ENCODE measurements at regions not wholly inside any gene's neighbourhood (a gene's known extent, or its start where the extent isn't known, plus 50 kb on each side); places are given as distances from the start of the nearest gene placed in this dataset.
A peak's percentile ranks its signal among the peaks of the same experiment; 100 is the strongest.
"Not testable (repeated sequence)": the region's sequence is repeated elsewhere in the genome, so short reads cannot be mapped to it uniquely, and the experiment has no call there.

DNA sequence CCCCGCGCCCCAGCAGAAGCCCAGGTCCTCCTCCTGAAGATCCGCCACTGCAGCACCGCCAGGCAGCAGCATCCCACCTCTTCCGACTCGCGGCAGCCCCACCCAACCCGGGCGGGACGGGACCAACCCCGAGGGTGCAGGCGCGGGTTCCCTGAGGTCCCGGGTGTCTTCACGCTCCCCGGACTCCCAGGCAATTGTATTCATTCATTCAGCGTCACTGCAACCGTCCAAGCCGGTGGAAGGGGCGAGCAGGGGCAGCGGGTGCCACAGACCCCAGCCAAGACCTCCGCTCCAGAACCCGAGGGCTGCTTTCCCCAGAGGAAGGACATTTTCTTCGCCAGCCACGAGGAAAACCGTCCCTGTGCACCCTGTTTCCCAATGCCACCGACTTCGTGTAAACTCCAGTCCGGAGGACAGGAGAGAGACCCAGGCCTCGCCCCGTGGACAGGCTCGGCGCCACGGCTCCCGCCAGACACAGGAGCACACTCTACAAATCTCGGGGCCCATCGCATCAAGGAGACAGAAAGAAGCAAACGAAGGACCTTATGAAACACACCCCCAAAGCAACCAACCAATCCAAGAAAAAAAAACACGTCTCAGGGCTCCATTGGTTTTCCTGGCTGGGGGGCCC, 1471.5 kb downstream of the FOXD4L5 start:
- Histone ChIP-seq H3K4me1 (ENCODE audit: control insufficient read depth, insufficient read depth, low read length) (peaks cover 13% of the 10 kb centered on the region), H3K27me3 (ENCODE audit: control insufficient read depth, insufficient read depth, low read length) (peaks cover 15% of the 10 kb centered on the region)
- not testable (repeated sequence) for H3K36me3 ChIP-seq (ENCODE audit: control insufficient read depth, insufficient read depth, low read length); H3K27ac ChIP-seq (ENCODE audit: low read depth, low read length); H3K9me3 ChIP-seq (ENCODE audit: control insufficient read depth, insufficient read depth, low read length); H3K4me3 ChIP-seq (ENCODE audit: low read depth, low read length); DNase-seq (ENCODE audit: low read depth in 4 of 6, low spot score in 6 of 6)
- 40% methylated on average over 32 of the region's 39 CpGs for WGBS (ENCODE audit: insufficient coverage)

GRCh38 chr9:63812822-63813221, 1472.2 kb downstream of the FOXD4L5 start:
- 38% methylated on average over 34 of the region's 34 CpGs for WGBS (ENCODE audit: insufficient coverage)
- not testable (repeated sequence) for DNase-seq (ENCODE audit: low read depth in 4 of 6, low spot score in 6 of 6); H3K36me3 ChIP-seq (ENCODE audit: control insufficient read depth, insufficient read depth, low read length); H3K9me3 ChIP-seq (ENCODE audit: control insufficient read depth, insufficient read depth, low read length); H3K4me3 ChIP-seq (ENCODE audit: low read depth, low read length); H3K27ac ChIP-seq (ENCODE audit: low read depth, low read length)
- Histone ChIP-seq H3K4me1 (ENCODE audit: control insufficient read depth, insufficient read depth, low read length) (peaks cover 10% of the 10 kb centered on the region), H3K27me3 (ENCODE audit: control insufficient read depth, insufficient read depth, low read length) (peaks cover 11% of the 10 kb centered on the region)

DNA sequence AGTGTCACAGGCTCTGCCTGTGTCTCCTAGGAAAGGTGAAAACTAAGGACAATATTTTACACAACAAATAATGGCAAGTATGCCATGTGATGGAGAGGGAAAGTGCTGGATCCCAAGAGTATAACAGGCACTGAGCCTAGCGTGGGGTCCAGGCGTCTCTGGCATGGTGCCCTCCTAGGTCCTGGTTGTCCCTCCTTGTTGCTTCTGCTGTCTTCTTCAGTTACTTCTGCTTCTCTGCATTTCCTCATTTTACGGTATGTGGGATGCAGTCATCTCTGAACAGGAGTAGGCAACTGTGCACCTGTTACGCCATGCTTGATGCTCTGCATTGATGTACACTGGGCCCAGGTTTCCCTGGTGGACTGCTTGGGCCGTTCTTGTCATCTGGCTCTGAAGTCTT, 1480.8 kb downstream of the FOXD4L5 start:
- not testable (repeated sequence) for DNase-seq (ENCODE audit: low read depth in 4 of 6, low spot score in 6 of 6); H3K27ac ChIP-seq (ENCODE audit: low read depth, low read length); H3K27me3 ChIP-seq (ENCODE audit: control insufficient read depth, insufficient read depth, low read length); H3K4me1 ChIP-seq (ENCODE audit: control insufficient read depth, insufficient read depth, low read length); H3K9me3 ChIP-seq (ENCODE audit: control insufficient read depth, insufficient read depth, low read length); H3K36me3 ChIP-seq (ENCODE audit: control insufficient read depth, insufficient read depth, low read length); H3K4me3 ChIP-seq (ENCODE audit: low read depth, low read length)
- 78% methylated on average over 4 of the region's 5 CpGs for WGBS (ENCODE audit: insufficient coverage)

DNA sequence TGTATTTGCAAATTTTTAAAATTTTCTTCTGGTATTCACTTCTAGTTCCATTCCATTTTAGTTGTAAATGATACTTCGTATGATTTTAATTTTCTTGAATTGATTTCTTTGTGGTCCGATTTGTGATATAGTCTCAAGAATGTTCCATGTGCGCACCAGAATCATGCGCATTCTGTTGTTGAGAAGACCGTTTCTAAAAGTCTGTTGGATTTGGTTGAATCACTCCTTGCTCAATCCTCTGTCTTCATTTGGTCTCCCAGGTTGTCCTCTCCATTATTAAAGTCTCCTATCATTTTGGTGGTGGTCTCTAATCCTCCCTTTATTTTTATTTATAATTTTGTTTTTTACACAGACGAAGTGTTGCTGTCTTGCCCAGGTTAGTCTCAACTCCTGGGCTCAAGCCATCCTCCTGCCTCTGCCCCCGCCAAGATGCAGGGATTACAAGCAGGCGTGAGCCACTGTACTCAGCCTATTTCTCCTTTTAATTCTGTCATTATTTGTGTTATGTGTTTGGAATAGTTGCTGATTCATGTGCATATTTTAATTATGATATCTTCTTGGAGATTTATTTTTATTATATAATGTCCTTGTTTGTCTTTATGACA, 1490.8 kb downstream of the FOXD4L5 start:
- H3K27me3 ChIP-seq (ENCODE audit: control insufficient read depth, insufficient read depth, low read length); H3K9me3 ChIP-seq (ENCODE audit: control insufficient read depth, insufficient read depth, low read length); DNase-seq (ENCODE audit: low read depth in 4 of 6, low spot score in 6 of 6); H3K4me3 ChIP-seq (ENCODE audit: low read depth, low read length); H3K36me3 ChIP-seq (ENCODE audit: control insufficient read depth, insufficient read depth, low read length); H3K27ac ChIP-seq (ENCODE audit: low read depth, low read length); H3K4me1 ChIP-seq (ENCODE audit: control insufficient read depth, insufficient read depth, low read length): not testable (repeated sequence)
- 46% methylated on average over 4 of the region's 8 CpGs for WGBS (ENCODE audit: insufficient coverage)

GRCh38 chr9:63787454-63787853, 1497.6 kb downstream of the FOXD4L5 start:
- H3K27ac ChIP-seq (ENCODE audit: low read depth, low read length); H3K36me3 ChIP-seq (ENCODE audit: control insufficient read depth, insufficient read depth, low read length); H3K4me1 ChIP-seq (ENCODE audit: control insufficient read depth, insufficient read depth, low read length); H3K9me3 ChIP-seq (ENCODE audit: control insufficient read depth, insufficient read depth, low read length); H3K4me3 ChIP-seq (ENCODE audit: low read depth, low read length); H3K27me3 ChIP-seq (ENCODE audit: control insufficient read depth, insufficient read depth, low read length); DNase-seq (ENCODE audit: low read depth in 4 of 6, low spot score in 6 of 6): not testable (repeated sequence)
- WGBS (ENCODE audit: insufficient coverage) = 49% methylated on average over 2 of the region's 3 CpGs

DNA sequence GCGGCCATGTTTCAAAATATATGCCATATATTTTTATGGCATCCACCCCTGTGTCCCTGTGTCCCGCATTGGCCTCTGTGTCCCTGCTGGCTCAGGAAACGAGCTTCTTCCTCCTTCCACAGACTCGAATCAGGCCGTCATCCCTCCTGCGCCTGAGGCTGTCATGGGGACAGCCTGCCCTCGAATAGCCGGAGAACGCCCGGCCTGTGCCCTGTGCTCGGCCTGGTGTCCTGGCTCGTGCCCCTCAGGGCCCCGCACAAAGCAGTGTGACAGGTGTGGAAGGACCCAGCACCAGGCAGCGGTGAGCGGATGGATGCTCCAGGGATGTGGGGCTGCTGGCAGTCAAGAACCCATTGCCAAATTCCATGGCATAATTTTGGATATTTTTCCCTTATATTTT, 1500.0 kb downstream of the FOXD4L5 start:
- H3K36me3 ChIP-seq (ENCODE audit: control insufficient read depth, insufficient read depth, low read length); H3K9me3 ChIP-seq (ENCODE audit: control insufficient read depth, insufficient read depth, low read length); H3K27ac ChIP-seq (ENCODE audit: low read depth, low read length); H3K4me3 ChIP-seq (ENCODE audit: low read depth, low read length); H3K4me1 ChIP-seq (ENCODE audit: control insufficient read depth, insufficient read depth, low read length); DNase-seq (ENCODE audit: low read depth in 4 of 6, low spot score in 6 of 6); H3K27me3 ChIP-seq (ENCODE audit: control insufficient read depth, insufficient read depth, low read length): not testable (repeated sequence)
- 100% methylated on average over 1 of the region's 15 CpGs for WGBS (ENCODE audit: insufficient coverage)

- WGBS (ENCODE audit: insufficient coverage) = 53% methylated on average over 11 of the region's 21 CpGs
- not testable (repeated sequence) for H3K9me3 ChIP-seq (ENCODE audit: control insufficient read depth, insufficient read depth, low read length); H3K36me3 ChIP-seq (ENCODE audit: control insufficient read depth, insufficient read depth, low read length); H3K27me3 ChIP-seq (ENCODE audit: control insufficient read depth, insufficient read depth, low read length); H3K4me1 ChIP-seq (ENCODE audit: control insufficient read depth, insufficient read depth, low read length); H3K27ac ChIP-seq (ENCODE audit: low read depth, low read length); DNase-seq (ENCODE audit: low read depth in 4 of 6, low spot score in 6 of 6); H3K4me3 ChIP-seq (ENCODE audit: low read depth, low read length)
These were observed 1500.6 kb downstream of the FOXD4L5 start for GRCh38 chr9:63784421-63784820.

DNA sequence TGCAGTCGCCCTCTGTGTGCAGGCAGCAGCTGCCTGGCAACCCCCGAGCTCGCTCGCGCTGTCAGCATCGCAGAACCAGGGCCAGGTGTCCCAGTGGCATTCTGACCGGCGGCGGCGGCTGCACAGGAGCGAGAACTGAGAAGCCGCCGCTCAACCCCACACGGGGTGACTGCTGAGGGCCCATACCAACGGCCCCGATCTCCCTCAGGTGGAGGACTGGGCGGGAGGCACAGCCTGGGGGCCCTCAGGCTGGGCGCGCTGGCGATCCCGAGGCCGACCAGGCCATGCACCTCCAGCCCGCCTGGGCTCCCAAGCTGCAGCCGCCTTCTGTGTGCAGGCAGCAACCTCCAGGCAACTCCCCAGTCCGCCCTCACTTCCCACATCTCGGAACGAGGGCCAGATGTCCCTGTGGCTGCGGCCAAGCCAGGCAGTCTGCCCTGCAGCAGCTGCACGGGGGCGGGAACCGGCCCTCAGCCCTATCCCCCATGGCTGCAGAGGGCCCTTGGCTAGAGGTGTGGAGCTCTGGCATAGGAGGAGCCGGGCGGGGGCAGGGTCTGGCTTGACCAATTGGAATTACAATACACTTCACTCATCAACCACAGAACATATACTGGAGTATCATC, 1503.1 kb downstream of the FOXD4L5 start:
- not testable (repeated sequence) for H3K27me3 ChIP-seq (ENCODE audit: control insufficient read depth, insufficient read depth, low read length); H3K4me1 ChIP-seq (ENCODE audit: control insufficient read depth, insufficient read depth, low read length); H3K4me3 ChIP-seq (ENCODE audit: low read depth, low read length); H3K27ac ChIP-seq (ENCODE audit: low read depth, low read length); H3K36me3 ChIP-seq (ENCODE audit: control insufficient read depth, insufficient read depth, low read length); H3K9me3 ChIP-seq (ENCODE audit: control insufficient read depth, insufficient read depth, low read length)
- WGBS (ENCODE audit: insufficient coverage) = 22% methylated on average over 1 of the region's 33 CpGs
- peak in 1 of 6 donors; percentile 1 for DNase-seq (ENCODE audit: low read depth in 4 of 6, low spot score in 6 of 6)

- not testable (repeated sequence) for H3K4me1 ChIP-seq (ENCODE audit: control insufficient read depth, insufficient read depth, low read length); H3K27ac ChIP-seq (ENCODE audit: low read depth, low read length); H3K27me3 ChIP-seq (ENCODE audit: control insufficient read depth, insufficient read depth, low read length); H3K9me3 ChIP-seq (ENCODE audit: control insufficient read depth, insufficient read depth, low read length); H3K4me3 ChIP-seq (ENCODE audit: low read depth, low read length); H3K36me3 ChIP-seq (ENCODE audit: control insufficient read depth, insufficient read depth, low read length)
- 32% methylated on average over 35 of the region's 35 CpGs for WGBS (ENCODE audit: insufficient coverage)
- DNase-seq (ENCODE audit: low read depth in 4 of 6, low spot score in 6 of 6) = peak in 4 of 6 donors; percentile 0 to 50 (median 6)
These were observed 1503.6 kb downstream of the FOXD4L5 start for GRCh38 chr9:63781390-63781789.

DNA sequence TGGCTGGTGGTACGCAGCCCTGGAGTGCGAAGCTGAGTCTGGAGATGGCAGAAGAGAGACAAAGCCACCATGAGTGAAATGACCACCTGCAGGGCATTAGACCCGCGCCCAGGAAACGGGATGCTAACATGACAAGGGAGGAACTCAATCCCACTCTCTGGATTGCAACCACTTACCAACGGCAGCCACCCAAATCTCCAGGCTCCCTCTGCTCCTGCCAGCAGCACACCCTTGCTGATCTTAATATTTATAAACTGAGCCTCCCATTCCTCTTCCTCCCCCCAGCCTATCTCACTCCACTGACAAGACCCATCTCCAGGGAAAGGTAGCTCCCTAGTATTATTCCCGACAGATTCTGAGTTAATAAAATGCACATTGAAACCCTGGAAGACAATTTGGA, 1508.8 kb downstream of the FOXD4L5 start:
- not testable (repeated sequence) for H3K27me3 ChIP-seq (ENCODE audit: control insufficient read depth, insufficient read depth, low read length); DNase-seq (ENCODE audit: low read depth in 4 of 6, low spot score in 6 of 6); H3K4me1 ChIP-seq (ENCODE audit: control insufficient read depth, insufficient read depth, low read length); H3K27ac ChIP-seq (ENCODE audit: low read depth, low read length); H3K36me3 ChIP-seq (ENCODE audit: control insufficient read depth, insufficient read depth, low read length); H3K4me3 ChIP-seq (ENCODE audit: low read depth, low read length); H3K9me3 ChIP-seq (ENCODE audit: control insufficient read depth, insufficient read depth, low read length)
- WGBS (ENCODE audit: insufficient coverage) = no CpG with 5 or more reads among the region's 7 CpGs
